A673 (cell line): ENCODE measurements at regions not wholly inside any gene's neighbourhood (a gene's known extent, or its start where the extent isn't known, plus 50 kb on each side); places are given as distances from the start of the nearest gene placed in this dataset.

Experiments used
- BruUV-seq: library from RNA; stranded (reverse); fragments of 400-500 nt; replicated peaks from 2 replicates; lab custom pipeline; 2021; lab: Mats Ljungman, UMichigan
- CTCF ChIA-PET: fragments of 300-600 bp; sonication (Branson Sonifier 250); formaldehyde crosslinking; loops from one replicate; lab custom pipeline; 2022; ENCODE audit warnings: antibody characterized with exemption; lab: Charles Lee
- POLR2A ChIA-PET: fragments of 300-600 bp; sonication (Branson Sonifier 250); formaldehyde crosslinking; loops from one replicate; lab custom pipeline; 2022; ENCODE audit warnings: antibody characterized with exemption; ENCODE audit not compliant: low non-redundant PET; lab: Charles Lee
- DNase-seq: peaks from one replicate; pipeline ENCODE4 v3.0.0-alpha.2; 2015; ENCODE audit warnings: low spot score
- H3K27ac ChIP-seq: fragments of 200-600 bp; sonication (generic); 2 replicates; pipeline ENCODE4 v1.5.1; 2016; ENCODE audit warnings: mixed run types, low read depth, mild to moderate bottlenecking, mixed read lengths, antibody characterized with exemption, low read length; ENCODE audit not compliant: poor library complexity, severe bottlenecking
- H3K27me3 ChIP-seq: fragments of 200-600 bp; sonication (generic); replicated peaks from 2 replicates; pipeline ENCODE4 v1.6.1; 2017; ENCODE audit warnings: mixed run types, low read depth, mild to moderate bottlenecking, mixed read lengths, antibody characterized with exemption, low read length; ENCODE audit not compliant: insufficient read depth, poor library complexity
- H3K36me3 ChIP-seq: fragments of 200-600 bp; sonication (generic); 2 replicates; pipeline ENCODE4 v1.6.1; 2016; ENCODE audit warnings: mixed run types, mild to moderate bottlenecking, mixed read lengths, antibody characterized with exemption, low read length; ENCODE audit not compliant: insufficient read depth, poor library complexity, severe bottlenecking
- H3K4me1 ChIP-seq: fragments of 200-600 bp; sonication (generic); 2 replicates; pipeline ENCODE4 v1.6.1; 2017; ENCODE audit warnings: mixed run types, mild to moderate bottlenecking, mixed read lengths, antibody characterized with exemption, low read length; ENCODE audit not compliant: insufficient read depth, poor library complexity, severe bottlenecking
- H3K4me3 ChIP-seq: fragments of 200-600 bp; sonication (generic); 2 replicates; pipeline ENCODE4 v1.5.1; 2016; ENCODE audit warnings: low read depth, mixed run types, mild to moderate bottlenecking, mixed read lengths, low read length; ENCODE audit not compliant: poor library complexity, severe bottlenecking
- H3K9me3 ChIP-seq: fragments of 200-600 bp; sonication (generic); 2 replicates; pipeline ENCODE4 v1.6.1; 2016; ENCODE audit warnings: mixed run types, low read depth, mild to moderate bottlenecking, mixed read lengths, antibody characterized with exemption, low read length; ENCODE audit not compliant: poor library complexity, severe bottlenecking
- EZH2 ChIP-seq: fragments of 200-600 bp; sonication (generic); IDR thresholded peaks from 2 replicates; pipeline ENCODE4 v1.6.1; 2017; ENCODE audit warnings: borderline replicate concordance, low read depth, mild to moderate bottlenecking, mixed read lengths, antibody characterized with exemption, low read length; ENCODE audit not compliant: poor library complexity, severe bottlenecking
- intact Hi-C: fragments of 100-400 bp; cut with micrococcal nuclease; formaldehyde crosslinking; loops from one replicate; pipeline ENCODE4 v1.10.0; 2022; ENCODE audit not compliant: unreplicated experiment
- TF ChIP-seq, protein P1 (sequence below): fragments of 300-800, 200-600 bp; sonication (generic); conservative IDR thresholded peaks from 2 replicates; pipeline ENCODE4 v1.5.1; 2017; ENCODE audit warnings: low read depth, mild to moderate bottlenecking, antibody characterized with exemption, low read length, moderate library complexity, mixed read lengths

DNA sequence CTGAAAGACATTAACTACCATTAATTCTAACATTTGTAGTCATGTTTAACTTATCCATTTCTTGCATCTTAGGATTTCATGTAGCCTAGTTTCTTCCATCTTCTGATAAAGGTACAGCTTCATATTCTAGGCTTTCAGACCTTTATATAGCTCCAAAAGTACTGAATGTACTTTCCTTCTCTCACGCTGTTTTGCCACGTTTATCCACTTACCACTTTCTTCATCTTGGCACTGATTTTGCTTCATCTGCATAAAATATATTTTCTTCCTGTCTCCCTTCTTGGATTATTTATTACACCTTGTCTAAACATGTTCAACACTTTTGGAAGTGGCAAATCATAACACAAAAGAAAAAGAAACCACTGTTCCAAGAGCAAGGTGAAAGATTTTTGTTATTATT lies 553.8 kb downstream of the DTWD2 start:
- POLR2A ChIA-PET, result no interaction called here
- H3K27me3 ChIP-seq, result no peaks in the 10 kb centered on the region
- no peak for TF ChIP-seq EZH2
- TF ChIP-seq, protein P1, sequence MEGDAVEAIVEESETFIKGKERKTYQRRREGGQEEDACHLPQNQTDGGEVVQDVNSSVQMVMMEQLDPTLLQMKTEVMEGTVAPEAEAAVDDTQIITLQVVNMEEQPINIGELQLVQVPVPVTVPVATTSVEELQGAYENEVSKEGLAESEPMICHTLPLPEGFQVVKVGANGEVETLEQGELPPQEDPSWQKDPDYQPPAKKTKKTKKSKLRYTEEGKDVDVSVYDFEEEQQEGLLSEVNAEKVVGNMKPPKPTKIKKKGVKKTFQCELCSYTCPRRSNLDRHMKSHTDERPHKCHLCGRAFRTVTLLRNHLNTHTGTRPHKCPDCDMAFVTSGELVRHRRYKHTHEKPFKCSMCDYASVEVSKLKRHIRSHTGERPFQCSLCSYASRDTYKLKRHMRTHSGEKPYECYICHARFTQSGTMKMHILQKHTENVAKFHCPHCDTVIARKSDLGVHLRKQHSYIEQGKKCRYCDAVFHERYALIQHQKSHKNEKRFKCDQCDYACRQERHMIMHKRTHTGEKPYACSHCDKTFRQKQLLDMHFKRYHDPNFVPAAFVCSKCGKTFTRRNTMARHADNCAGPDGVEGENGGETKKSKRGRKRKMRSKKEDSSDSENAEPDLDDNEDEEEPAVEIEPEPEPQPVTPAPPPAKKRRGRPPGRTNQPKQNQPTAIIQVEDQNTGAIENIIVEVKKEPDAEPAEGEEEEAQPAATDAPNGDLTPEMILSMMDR, result no peak
- no peaks in the 10 kb centered on the region for H3K9me3 ChIP-seq
- CTCF ChIA-PET, result no interaction called here
- no peaks in the 10 kb centered on the region for H3K36me3 ChIP-seq
- BruUV-seq, result no TSS peak
- no peaks in the 10 kb centered on the region for H3K4me1 ChIP-seq
- no peak overlapping the region for H3K4me3 ChIP-seq
- no peak for DNase-seq
- no peak overlapping the region for H3K27ac ChIP-seq
- intact Hi-C loops, result no loop called here

DNA sequence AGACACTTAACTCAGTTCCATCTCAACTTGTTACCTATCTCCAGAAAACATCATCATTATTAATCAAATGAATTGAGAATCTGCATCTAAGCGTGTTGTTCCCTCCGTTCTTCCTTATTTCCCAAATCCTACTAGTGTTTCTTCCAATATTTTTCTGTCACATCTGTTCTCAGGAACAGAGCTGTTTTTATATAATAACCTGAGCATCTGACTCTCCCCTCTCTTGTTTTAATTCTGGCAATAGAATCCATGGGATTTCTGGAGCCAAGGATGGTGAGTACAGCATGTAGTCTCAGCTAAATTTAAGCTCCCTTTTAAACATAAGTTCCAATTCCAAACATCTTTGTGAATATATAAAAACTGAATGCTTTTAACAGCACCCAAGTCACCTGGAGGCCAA lies 558.3 kb downstream of the DTWD2 start:
- POLR2A ChIA-PET, result no interaction called here
- no peak for DNase-seq
- no peaks in the 10 kb centered on the region for H3K9me3 ChIP-seq
- H3K27me3 ChIP-seq, result no peaks in the 10 kb centered on the region
- no peak overlapping the region for H3K4me3 ChIP-seq
- no peaks in the 10 kb centered on the region for H3K4me1 ChIP-seq
- H3K27ac ChIP-seq, result no peak overlapping the region
- CTCF ChIA-PET, result no interaction called here
- H3K36me3 ChIP-seq, result no peaks in the 10 kb centered on the region
- intact Hi-C loops, result no loop called here
- BruUV-seq, result no TSS peak
- TF ChIP-seq, protein P1, result no peak
- TF ChIP-seq EZH2, result no peak

DNA sequence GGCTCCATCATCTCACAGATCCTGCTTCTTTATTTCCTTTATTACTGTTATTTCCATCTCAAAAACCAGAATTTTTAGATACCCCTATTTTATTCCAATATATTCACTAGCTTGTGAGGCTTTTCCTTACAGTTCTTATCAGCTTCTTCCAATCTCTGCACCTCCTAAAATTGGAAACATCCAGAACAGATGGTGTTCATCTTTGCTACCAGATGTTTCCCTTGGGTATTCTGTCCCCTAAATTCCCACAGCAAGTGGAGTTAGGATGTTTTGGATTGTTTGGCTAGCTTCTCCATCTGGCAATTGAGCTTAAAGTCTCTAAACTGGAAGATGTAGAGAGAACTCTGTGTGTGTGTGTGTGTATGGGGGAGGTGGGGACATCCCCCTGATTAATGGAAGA lies 580.4 kb downstream of the DTWD2 start:
- ChIA-PET POLR2A (no interaction called here), CTCF (no interaction called here)
- DNase-seq, result no peak
- Histone ChIP-seq H3K36me3 (no peaks in the 10 kb centered on the region), H3K4me1 (no peaks in the 10 kb centered on the region), H3K9me3 (no peaks in the 10 kb centered on the region), H3K27me3 (no peaks in the 10 kb centered on the region), H3K27ac (no peak overlapping the region), H3K4me3 (no peak overlapping the region)
- TF ChIP-seq EZH2, result no peak
- BruUV-seq, result no TSS peak
- intact Hi-C loops, result no loop called here

DNA sequence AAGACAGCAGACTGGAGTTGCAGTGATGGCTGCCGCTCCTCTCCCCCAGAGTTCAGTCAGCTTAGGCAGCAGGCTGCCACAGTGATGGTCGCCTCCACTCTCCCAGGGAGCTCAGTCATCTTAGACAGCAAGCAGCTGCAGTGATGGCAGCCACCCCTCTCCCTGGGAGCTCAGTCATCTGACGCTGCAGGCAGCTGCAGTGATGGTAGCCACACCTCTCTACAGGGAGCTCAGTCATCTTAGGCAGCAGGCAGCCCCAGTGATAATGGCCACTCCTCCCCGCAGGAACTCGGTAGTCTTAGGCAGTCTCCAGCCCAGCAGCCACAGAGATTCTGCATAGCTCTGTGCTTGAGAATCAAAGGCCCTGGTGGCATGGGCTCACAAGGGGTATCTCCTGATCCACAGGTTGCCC lies 582.7 kb downstream of the DTWD2 start:
- DNase-seq, result peak; percentile 1
- no peaks in the 10 kb centered on the region for H3K27me3 ChIP-seq
- ChIA-PET CTCF (no interaction called here), POLR2A (no interaction called here)
- no peaks in the 10 kb centered on the region for H3K9me3 ChIP-seq
- no peak for TF ChIP-seq EZH2
- TF ChIP-seq, protein P1, result no peak
- H3K27ac ChIP-seq, result no peak overlapping the region
- H3K36me3 ChIP-seq, result no peaks in the 10 kb centered on the region
- H3K4me1 ChIP-seq, result no peaks in the 10 kb centered on the region
- no TSS peak for BruUV-seq
- intact Hi-C loops, result no loop called here
- H3K4me3 ChIP-seq, result no peak overlapping the region
